Stimulated activated CD4-positive, alpha-beta T cell treated with anti-CD3 and anti-CD28 coated beads, Interleukin-2, amount 100 ng/mL, for 48 hours (primary cell): ENCODE measurements at regions not wholly inside any gene's neighbourhood (a gene's known extent, or its start where the extent isn't known, plus 50 kb on each side); places are given as distances from the start of the nearest gene placed in this dataset.

Source experiments
- DNase-seq, 2 donors: peaks; one replicate each; pipeline ENCODE4 v3.0.0-alpha.2; 2020

GRCh38 chr17:73785958-73786743 is 141.9 kb upstream of the SDK2 start:
- DNase-seq: no peak

GRCh38 chr17:73787076-73788059 is 143.1 kb upstream of the SDK2 start:
- DNase-seq: no peak

- DNase-seq: no peak
Observed at GRCh38 chr17:73788111-73788510, 143.9 kb upstream of the SDK2 start.

- no peak for DNase-seq
Observed at GRCh38 chr17:73791121-73791520, 146.9 kb upstream of the SDK2 start.

- DNase-seq: no peak
Observed at GRCh38 chr17:73791631-73792030, 147.4 kb upstream of the SDK2 start.

- DNase-seq: no peak
Observed at GRCh38 chr17:73792994-73793393, 148.7 kb upstream of the SDK2 start.

- no peak for DNase-seq
Observed at GRCh38 chr17:73794336-73794735, 150.1 kb upstream of the SDK2 start.

- no peak for DNase-seq
Observed at GRCh38 chr17:73795730-73796129, 151.5 kb upstream of the SDK2 start.

GRCh38 chr17:73797594-73798110 is 153.4 kb upstream of the SDK2 start:
- no peak for DNase-seq

- DNase-seq: no peak
Observed at GRCh38 chr17:73798111-73798748, 154.0 kb upstream of the SDK2 start.

GRCh38 chr17:73799096-73799495 is 154.9 kb upstream of the SDK2 start:
- no peak for DNase-seq

GRCh38 chr17:73799781-73800627 is 155.8 kb upstream of the SDK2 start:
- DNase-seq: no peak

- DNase-seq: no peak
Observed at GRCh38 chr17:73800893-73801292, 156.6 kb upstream of the SDK2 start.

GRCh38 chr17:73801455-73802100 is 157.3 kb upstream of the SDK2 start:
- no peak for DNase-seq

GRCh38 chr17:73802314-73802713 is 158.1 kb upstream of the SDK2 start:
- DNase-seq: no peak

- DNase-seq: no peak
Observed at GRCh38 chr17:73802871-73803270, 158.6 kb upstream of the SDK2 start.

- DNase-seq: no peak
Observed at GRCh38 chr17:73803964-73804435, 159.8 kb upstream of the SDK2 start.

GRCh38 chr17:73806768-73807167 is 162.5 kb upstream of the SDK2 start:
- DNase-seq: no peak

GRCh38 chr17:73813201-73813600 is 169.0 kb upstream of the SDK2 start:
- DNase-seq: no peak

GRCh38 chr17:73814075-73814474 is 169.8 kb upstream of the SDK2 start:
- no peak for DNase-seq

- DNase-seq: no peak
Observed at GRCh38 chr17:73815474-73815873, 171.2 kb upstream of the SDK2 start.
